Prostate gland (tissue), 2 donors: ENCODE measurements at regions not wholly inside any gene's neighbourhood (a gene's known extent, or its start where the extent isn't known, plus 50 kb on each side); places are given as distances from the start of the nearest gene placed in this dataset.

Source experiments
- POLR2A ChIP-seq: fragments of 450-650 bp; IDR thresholded peaks from one replicate; pipeline ENCODE4 v1.6.1; 2016; ENCODE audit warnings: antibody characterized with exemption, mild to moderate bottlenecking
- POLR2AphosphoS5 ChIP-seq: sonication (generic); formaldehyde crosslinking; IDR thresholded peaks from one replicate; pipeline ENCODE4 v1.6.1; 2017; ENCODE audit warnings: antibody characterized with exemption
- TF ChIP-seq, protein P1 (sequence below), 4 experiments: fragments of 200-600 bp in 2 of 4; fragments of 450-650 bp in 2 of 4; sonication (generic) in 2 of 4; IDR thresholded peaks; 1 replicate in 3 of 4; 2 replicates in 1 of 4; pipeline ENCODE4 v1.5.1; 2016 to 2019; ENCODE audit warnings: antibody characterized with exemption in 4 of 4, mild to moderate bottlenecking in 2 of 4, moderate library complexity in 2 of 4

DNA sequence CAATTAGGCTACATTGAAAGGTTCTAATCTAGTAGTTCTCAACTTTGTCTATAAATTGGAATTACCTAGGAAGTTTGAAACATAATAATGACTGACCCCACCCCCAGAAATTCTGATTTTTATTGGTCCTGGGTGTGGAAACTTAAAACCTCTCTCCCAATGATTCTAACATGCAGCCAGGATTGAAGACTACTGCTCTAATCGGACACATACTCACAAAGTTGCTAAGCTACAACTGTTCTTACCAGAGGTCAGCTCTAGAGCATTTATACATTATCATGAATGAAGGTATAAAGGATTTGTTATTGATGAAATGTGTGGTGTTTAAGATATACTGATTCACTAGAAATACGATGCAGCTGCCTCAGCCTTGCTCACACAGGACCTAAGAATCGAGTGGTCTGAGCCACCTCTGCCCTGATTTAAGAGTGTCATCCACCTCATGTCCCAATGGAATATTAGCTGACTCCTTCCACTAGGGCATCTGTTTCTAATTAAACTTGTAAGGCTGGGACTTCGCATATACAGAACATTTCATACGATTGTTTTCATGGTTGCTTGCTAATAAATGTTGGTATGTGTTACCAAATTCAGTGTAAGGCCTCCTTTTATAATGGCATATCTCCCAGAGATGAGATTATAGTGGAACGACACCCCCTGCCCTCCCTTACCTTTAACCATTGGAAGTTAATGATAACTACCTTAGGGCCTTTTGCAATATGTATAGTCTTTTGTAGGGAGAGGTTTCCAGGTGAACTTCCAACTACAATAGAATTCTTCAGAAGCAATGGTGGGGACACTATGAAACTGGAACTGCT, 410.8 kb upstream of the PDE3A start:
- TF ChIP-seq, protein P1, sequence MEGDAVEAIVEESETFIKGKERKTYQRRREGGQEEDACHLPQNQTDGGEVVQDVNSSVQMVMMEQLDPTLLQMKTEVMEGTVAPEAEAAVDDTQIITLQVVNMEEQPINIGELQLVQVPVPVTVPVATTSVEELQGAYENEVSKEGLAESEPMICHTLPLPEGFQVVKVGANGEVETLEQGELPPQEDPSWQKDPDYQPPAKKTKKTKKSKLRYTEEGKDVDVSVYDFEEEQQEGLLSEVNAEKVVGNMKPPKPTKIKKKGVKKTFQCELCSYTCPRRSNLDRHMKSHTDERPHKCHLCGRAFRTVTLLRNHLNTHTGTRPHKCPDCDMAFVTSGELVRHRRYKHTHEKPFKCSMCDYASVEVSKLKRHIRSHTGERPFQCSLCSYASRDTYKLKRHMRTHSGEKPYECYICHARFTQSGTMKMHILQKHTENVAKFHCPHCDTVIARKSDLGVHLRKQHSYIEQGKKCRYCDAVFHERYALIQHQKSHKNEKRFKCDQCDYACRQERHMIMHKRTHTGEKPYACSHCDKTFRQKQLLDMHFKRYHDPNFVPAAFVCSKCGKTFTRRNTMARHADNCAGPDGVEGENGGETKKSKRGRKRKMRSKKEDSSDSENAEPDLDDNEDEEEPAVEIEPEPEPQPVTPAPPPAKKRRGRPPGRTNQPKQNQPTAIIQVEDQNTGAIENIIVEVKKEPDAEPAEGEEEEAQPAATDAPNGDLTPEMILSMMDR (IDR thresholded peaks at IDR 0.05), result no peak
- no peak for TF ChIP-seq POLR2AphosphoS5
- TF ChIP-seq POLR2A, result no peak
